T-helper 2 cell (primary cell): ENCODE measurements at regions not wholly inside any gene's neighbourhood (a gene's known extent, or its start where the extent isn't known, plus 50 kb on each side); places are given as distances from the start of the nearest gene placed in this dataset.
"Not testable (repeated sequence)": the region's sequence is repeated elsewhere in the genome, so short reads cannot be mapped to it uniquely, and the experiment has no call there.

ENCODE experiments used
- DNase-seq, 5 experiments: peaks; one replicate each; pipeline versions ENCODE4 v3.0.0 to v3.0.0-alpha.2; 2012 to 2022

- no peak for DNase-seq
Observed at GRCh38 chr6:63487103-63487813, 85.0 kb upstream of the LOC128125822 start.

DNA sequence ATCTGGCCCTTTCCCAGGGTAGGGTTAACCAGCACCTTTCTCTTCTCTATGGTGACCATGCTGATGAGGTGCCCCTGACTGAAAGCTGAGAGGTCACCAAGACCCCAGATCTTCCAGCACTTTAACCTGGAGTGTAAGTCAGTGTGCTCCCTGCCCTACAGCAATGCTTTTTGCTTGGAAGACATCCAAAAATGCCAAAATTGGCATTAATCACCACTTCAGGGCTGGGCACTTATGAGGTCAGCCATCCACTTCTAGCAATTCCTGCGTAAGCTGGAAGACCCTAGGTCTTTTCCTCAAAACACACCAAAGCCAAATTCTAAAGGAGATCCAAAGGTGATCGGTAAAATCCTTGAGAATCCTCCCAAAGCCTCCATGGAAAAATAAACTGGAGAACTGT lies 81.2 kb upstream of the LOC128125822 start:
- DNase-seq, result no peak

DNA sequence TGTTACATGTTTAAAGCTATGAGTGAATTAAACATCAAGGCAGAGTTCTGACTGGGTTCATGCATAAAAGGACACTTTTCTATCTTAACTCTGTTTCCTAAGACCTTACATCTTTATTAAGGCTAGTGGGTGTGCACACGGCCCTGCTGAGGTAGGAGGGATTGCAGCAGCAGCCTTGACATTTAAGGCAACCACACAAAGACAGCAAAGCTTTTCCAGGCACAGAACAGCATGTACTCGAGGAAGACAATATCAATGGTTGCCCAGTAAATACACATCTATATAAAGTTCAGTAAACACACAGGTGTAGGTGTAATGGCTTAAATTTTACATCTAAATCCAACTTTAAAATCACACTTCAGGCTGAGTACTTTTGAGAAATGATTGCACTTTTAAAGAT lies 79.8 kb upstream of the LOC128125822 start:
- DNase-seq, result no peak

- no peak for DNase-seq
Observed at GRCh38 chr6:63493557-63493956, 78.7 kb upstream of the LOC128125822 start.

DNA sequence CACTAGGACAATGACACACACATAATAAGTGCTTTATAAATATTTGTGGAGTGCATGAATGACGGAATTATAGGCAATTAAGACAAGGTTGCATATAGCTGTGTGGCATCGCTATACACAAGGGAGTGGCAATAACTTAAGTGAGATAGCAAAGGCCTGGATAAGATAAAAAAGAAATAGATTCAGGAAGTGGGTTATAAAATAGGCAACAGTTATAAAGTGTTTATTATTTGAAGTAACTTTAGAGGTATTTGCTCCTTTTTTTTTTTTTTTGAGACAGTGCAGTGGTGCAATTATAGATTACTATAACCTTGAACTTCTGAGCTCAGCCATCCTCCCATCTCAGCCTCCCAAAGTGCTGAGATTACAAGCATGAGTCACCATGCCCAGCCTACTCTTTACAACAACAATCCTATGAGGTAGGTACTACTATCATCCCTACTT lies 75.9 kb upstream of the LOC128125822 start:
- no peak for DNase-seq

GRCh38 chr6:63502156-63502555 lies 70.1 kb upstream of the LOC128125822 start:
- DNase-seq, result no peak

- DNase-seq, result no peak
Observed at GRCh38 chr6:63503199-63503598, 69.1 kb upstream of the LOC128125822 start.

DNA sequence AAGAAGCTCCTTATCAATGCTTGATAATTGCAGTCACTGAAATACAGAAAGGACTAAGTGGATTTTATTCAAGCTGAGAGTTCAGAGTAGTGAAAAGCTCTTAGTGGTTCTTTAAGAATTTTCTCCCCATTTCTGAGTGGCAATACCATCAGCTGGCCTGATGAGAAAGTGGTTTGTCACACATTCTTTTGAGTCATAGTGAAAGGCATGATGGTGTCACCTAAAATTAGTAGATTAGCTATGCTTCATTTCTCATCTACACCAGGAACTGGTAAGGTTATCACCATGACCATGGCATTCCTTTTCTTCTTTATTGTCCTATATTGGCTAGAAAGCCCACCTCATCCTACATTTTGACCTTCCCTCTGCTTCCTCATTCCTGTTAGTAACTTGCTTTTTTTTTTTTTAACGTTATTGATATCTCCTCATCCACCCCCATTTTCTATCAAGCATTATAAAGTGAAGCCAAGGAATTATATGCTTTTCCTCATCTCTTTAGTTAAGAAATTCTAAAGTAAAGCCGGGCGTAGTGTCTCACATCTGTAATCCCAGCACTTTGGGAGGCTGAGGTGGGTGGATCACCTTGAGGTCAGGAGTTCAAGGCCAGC lies 67.4 kb upstream of the LOC128125822 start:
- peak in 1 of 5 experiments; percentile 78 for DNase-seq

DNA sequence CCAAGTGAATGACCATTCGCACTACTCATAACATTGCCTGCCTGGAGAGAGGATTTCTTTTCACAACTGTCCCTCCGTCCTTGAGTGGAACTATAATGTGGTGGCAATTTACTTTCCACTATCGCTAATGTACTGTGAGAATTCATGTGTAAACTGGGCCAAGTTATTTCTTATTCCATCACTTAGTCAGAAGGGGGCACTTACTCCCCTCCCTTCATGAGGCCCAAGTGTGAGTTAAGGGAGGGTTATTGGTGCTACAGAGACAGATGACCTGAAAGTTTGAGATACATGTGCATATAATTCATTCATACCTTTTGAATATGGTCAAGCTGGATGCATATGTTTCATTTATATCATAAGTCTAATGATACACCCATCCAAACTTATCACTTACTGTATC lies 65.2 kb upstream of the LOC128125822 start:
- DNase-seq, result peak in 1 of 5 experiments; percentile 31

GRCh38 chr6:63509652-63510352 lies 62.5 kb upstream of the LOC128125822 start:
- no peak for DNase-seq

GRCh38 chr6:63510353-63510686 lies 62.0 kb upstream of the LOC128125822 start:
- DNase-seq, result no peak

DNA sequence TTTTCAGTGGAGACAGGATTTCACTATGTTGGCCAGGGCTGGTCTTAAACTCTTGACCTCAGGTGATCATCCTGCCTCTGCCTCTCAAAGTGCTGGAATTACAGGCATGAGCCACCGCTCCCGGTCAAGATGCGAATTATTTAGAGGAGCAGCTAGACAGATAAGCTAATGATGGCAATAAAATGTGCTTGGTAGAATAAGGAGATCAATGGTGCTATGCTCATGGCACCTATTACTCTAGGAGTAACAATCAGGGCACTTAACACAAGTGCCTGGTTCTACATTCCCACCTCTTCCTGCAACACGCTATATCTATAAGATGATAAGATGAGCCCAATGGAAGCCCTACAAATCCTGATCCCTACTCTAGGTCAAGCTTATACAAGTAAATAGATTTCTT lies 61.4 kb upstream of the LOC128125822 start:
- no peak for DNase-seq

- DNase-seq, result no peak
Observed at GRCh38 chr6:63514488-63515173, 57.6 kb upstream of the LOC128125822 start.

- not testable (repeated sequence) for DNase-seq
Observed at GRCh38 chr6:63515227-63515626, 57.1 kb upstream of the LOC128125822 start.

GRCh38 chr6:63516186-63516944 lies 55.9 kb upstream of the LOC128125822 start:
- DNase-seq, result peak in 1 of 5 experiments; percentile 25

DNA sequence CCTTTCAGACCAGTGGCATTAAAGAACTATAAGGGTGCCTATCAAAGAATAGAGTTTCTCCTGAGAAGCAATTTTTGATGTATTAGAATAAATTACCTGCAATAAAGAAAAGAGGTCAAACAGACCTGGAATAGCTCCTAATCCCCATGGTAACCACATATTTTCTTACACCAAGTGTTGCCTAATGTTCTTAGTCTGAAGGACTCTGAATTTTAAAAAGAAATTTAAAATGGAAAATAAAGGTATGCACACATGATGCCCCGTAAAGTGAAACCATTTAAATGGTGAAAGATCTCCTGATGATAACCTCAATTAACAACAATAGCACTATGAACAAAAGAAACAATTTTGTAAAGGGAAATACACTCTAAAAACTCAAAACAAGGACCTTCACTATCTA lies 55.1 kb upstream of the LOC128125822 start:
- DNase-seq, result no peak

- DNase-seq, result no peak
Observed at GRCh38 chr6:63521475-63522210, 50.6 kb upstream of the LOC128125822 start.
